H1 (cell line): ENCODE measurements at regions not wholly inside any gene's neighbourhood (a gene's known extent, or its start where the extent isn't known, plus 50 kb on each side); places are given as distances from the start of the nearest gene placed in this dataset.

Experiments used
- CTCF ChIA-PET: fragments of 300-600 bp; sonication (Branson Sonifier 250); formaldehyde crosslinking; loops from one replicate; lab custom pipeline; 2021; ENCODE audit not compliant: partially characterized antibody; lab: Charles Lee
- POLR2A ChIA-PET: fragments of 300-600 bp; sonication (Branson Sonifier 250); formaldehyde crosslinking; loops from one replicate; lab custom pipeline; 2021; ENCODE audit warnings: inconsistent platforms; ENCODE audit not compliant: partially characterized antibody; lab: Charles Lee
- DNase-seq, 2 experiments: peaks; one replicate each; pipeline versions ENCODE4 v3.0.0 to v3.0.0-alpha.2; 2010 to 2022; ENCODE audit warnings: low spot score in 2 of 2, low read depth in 1 of 2, mixed read lengths in 1 of 2
- FAIRE-seq: peaks from 2 replicates; lab custom pipeline; 2011; peaks lifted over from hg19 to GRCh38; lab: Jason Lieb, UNC
- H2AFZ ChIP-seq: 2 replicates; pipeline ENCODE4 v1.8.1; 2012; ENCODE audit warnings: low read length, inconsistent platforms
- H2AK5ac ChIP-seq: 2 replicates; pipeline ENCODE4 v1.6.1; 2013; ENCODE audit warnings: low read depth, low read length
- H2BK120ac ChIP-seq: replicated peaks from 2 replicates; pipeline ENCODE3; 2013; ENCODE audit warnings: low read depth, low read length, inconsistent platforms
- H2BK12ac ChIP-seq: 2 replicates; pipeline ENCODE4 v1.6.1; 2013; ENCODE audit warnings: low read depth, low read length
- H2BK15ac ChIP-seq: 2 replicates; pipeline ENCODE4 v1.6.1; 2013; ENCODE audit warnings: low read length
- H2BK20ac ChIP-seq: 2 replicates; pipeline ENCODE4 v1.6.1; 2013; ENCODE audit warnings: low read length
- H2BK5ac ChIP-seq: 2 replicates; pipeline ENCODE4 v1.6.1; 2013; ENCODE audit warnings: low read depth, low read length
- H3K14ac ChIP-seq: 2 replicates; pipeline ENCODE4 v1.6.1; 2013; ENCODE audit warnings: inconsistent platforms; ENCODE audit not compliant: insufficient read length
- H3K18ac ChIP-seq: 2 replicates; pipeline ENCODE4 v1.6.1; 2013; ENCODE audit warnings: low read length; ENCODE audit errors: extremely low read depth
- H3K23ac ChIP-seq: 2 replicates; pipeline ENCODE4 v1.6.1; 2013; ENCODE audit warnings: inconsistent platforms; ENCODE audit not compliant: insufficient read length
- H3K23me2 ChIP-seq: 2 replicates; pipeline ENCODE4 v1.6.1; 2013; ENCODE audit warnings: low read depth, low read length
- H3K27ac ChIP-seq: 2 replicates; pipeline ENCODE4 v1.6.1; 2011; ENCODE audit warnings: low read depth, low read length, inconsistent platforms
- H3K27me3 ChIP-seq, 4 experiments: replicated peaks in 1 of 4; 1 replicate in 1 of 4; 2 replicates in 3 of 4; pipeline versions ENCODE4 v1.6.1 to v1.8.1; 2011 to 2013; ENCODE audit warnings: low read length in 3 of 4, mild to moderate bottlenecking in 3 of 4, inconsistent platforms in 2 of 4, mixed read lengths in 2 of 4, moderate library complexity in 1 of 4; ENCODE audit not compliant: control insufficient read depth in 3 of 4, insufficient read depth in 3 of 4; ENCODE audit errors: extremely low read depth in 1 of 4
- H3K36me3 ChIP-seq, 4 experiments: 2 replicates each; pipeline versions ENCODE4 v1.6.1 to v1.8.1; 2011 to 2013; ENCODE audit warnings: mild to moderate bottlenecking in 4 of 4, low read length in 3 of 4, moderate library complexity in 2 of 4, control low read depth in 1 of 4, inconsistent platforms in 1 of 4; ENCODE audit not compliant: insufficient read depth in 4 of 4, control insufficient read depth in 2 of 4
- H3K4ac ChIP-seq: replicated peaks from 2 replicates; pipeline ENCODE3; 2013; ENCODE audit warnings: low read length, low read depth, mixed read lengths, inconsistent platforms; ENCODE audit not compliant: insufficient read length
- H3K4me1 ChIP-seq, 4 experiments: replicated peaks in 1 of 4; 1 replicate in 1 of 4; 2 replicates in 3 of 4; pipeline versions ENCODE4 v1.6.1 to v1.8.1; 2011 to 2013; ENCODE audit warnings: low read length in 3 of 4, inconsistent platforms in 2 of 4, mixed read lengths in 1 of 4; ENCODE audit not compliant: insufficient read depth in 4 of 4, control insufficient read depth in 3 of 4
- H3K4me2 ChIP-seq, 2 experiments: 2 replicates each; pipeline versions ENCODE4 v1.6.1 to v1.8.1; 2011 to 2013; ENCODE audit warnings: low read depth in 2 of 2, low read length in 2 of 2, control low read depth in 1 of 2, inconsistent platforms in 1 of 2, mild to moderate bottlenecking in 1 of 2; ENCODE audit not compliant: insufficient read depth in 1 of 2
- H3K4me3 ChIP-seq, 4 experiments: fragments of 200-600, 300-600 bp in 1 of 4; sonication (generic), shearing (Covaris generic), sonication (Bioruptor Twin) in 1 of 4; 2 replicates each; pipeline versions ENCODE4 v1.5.1 to v1.8.1; 2011 to 2016; ENCODE audit warnings: low read length in 4 of 4, low read depth in 3 of 4, control low read depth in 2 of 4, inconsistent platforms in 2 of 4, mild to moderate bottlenecking in 2 of 4, mixed read lengths in 1 of 4, moderate library complexity in 1 of 4; ENCODE audit not compliant: insufficient read depth in 2 of 4; ENCODE audit errors: extremely low read depth in 1 of 4
- H3K56ac ChIP-seq: replicated peaks from 2 replicates; pipeline ENCODE3; 2013; ENCODE audit warnings: low read depth, mild to moderate bottlenecking, mixed read lengths, low read length, inconsistent platforms; ENCODE audit not compliant: insufficient read length
- H3K79me1 ChIP-seq: 2 replicates; pipeline ENCODE4 v1.6.1; 2013; ENCODE audit warnings: low read depth, low read length, control low read depth
- H3K79me2 ChIP-seq, 2 experiments: 2 replicates each; pipeline versions ENCODE4 v1.6.1 to v1.8.1; 2012 to 2013; ENCODE audit warnings: low read length in 2 of 2, mild to moderate bottlenecking in 2 of 2, inconsistent platforms in 1 of 2; ENCODE audit not compliant: insufficient read depth in 2 of 2, control insufficient read depth in 1 of 2
- H3K9ac ChIP-seq, 4 experiments: replicated peaks in 1 of 4; 1 replicate in 1 of 4; 2 replicates in 3 of 4; pipeline versions ENCODE4 v1.6.1 to v1.8.1; 2011 to 2013; ENCODE audit warnings: low read depth in 3 of 4, low read length in 3 of 4, control low read depth in 2 of 4, mild to moderate bottlenecking in 2 of 4, moderate library complexity in 2 of 4, inconsistent platforms in 1 of 4; ENCODE audit errors: extremely low read depth in 1 of 4
- H3K9me3 ChIP-seq, 2 experiments: 2 replicates each; pipeline versions ENCODE4 v1.6.1 to v1.8.1; 2012 to 2013; ENCODE audit warnings: mild to moderate bottlenecking in 2 of 2, moderate library complexity in 2 of 2, control low read depth in 1 of 2, inconsistent platforms in 1 of 2, low read depth in 1 of 2, low read length in 1 of 2, mixed read lengths in 1 of 2; ENCODE audit not compliant: insufficient read depth in 2 of 2
- H4K20me1 ChIP-seq, 2 experiments: replicated peaks in 1 of 2; 2 replicates each; pipeline versions ENCODE3 to v1.8.1; 2011 to 2013; ENCODE audit warnings: inconsistent platforms in 2 of 2, low read length in 2 of 2, mild to moderate bottlenecking in 1 of 2; ENCODE audit not compliant: insufficient read depth in 2 of 2, control insufficient read depth in 1 of 2
- H4K5ac ChIP-seq: 2 replicates; pipeline ENCODE4 v1.6.1; 2013; ENCODE audit warnings: low read length, low read depth, mixed read lengths, inconsistent platforms; ENCODE audit not compliant: insufficient read length
- H4K8ac ChIP-seq: 2 replicates; pipeline ENCODE4 v1.8.0; 2013; ENCODE audit warnings: mild to moderate bottlenecking, moderate library complexity, low read length, inconsistent platforms; ENCODE audit not compliant: insufficient read depth; ENCODE audit errors: extremely low read depth
- H4K91ac ChIP-seq: replicated peaks from 2 replicates; pipeline ENCODE3; 2013; ENCODE audit warnings: low read length, mixed read lengths, inconsistent platforms; ENCODE audit not compliant: insufficient read length
- EP300 ChIP-seq, 2 experiments: IDR thresholded peaks; 1 replicate in 1 of 2; 2 replicates in 1 of 2; pipeline ENCODE4 v1.6.1; 2011 to 2012; ENCODE audit warnings: low read depth in 2 of 2, low read length in 2 of 2, mild to moderate bottlenecking in 2 of 2, borderline replicate concordance in 1 of 2, inconsistent platforms in 1 of 2, moderate library complexity in 1 of 2
- HDAC2 ChIP-seq, 2 experiments: fragments of 300-600 bp in 1 of 2; sonication (generic) in 1 of 2; IDR thresholded peaks; 2 replicates each; pipeline ENCODE4 v1.6.1; 2011 to 2012; ENCODE audit warnings: low read depth in 2 of 2, low read length in 2 of 2, mild to moderate bottlenecking in 2 of 2, moderate library complexity in 2 of 2, borderline replicate concordance in 1 of 2, inconsistent platforms in 1 of 2
- KDM4A ChIP-seq: IDR thresholded peaks from one replicate; pipeline ENCODE4 v1.7.1; 2012; ENCODE audit warnings: low read depth, mild to moderate bottlenecking, moderate library complexity, low read length, inconsistent platforms; ENCODE audit not compliant: severe bottlenecking
- MAX ChIP-seq: IDR thresholded peaks from 2 replicates; pipeline ENCODE4 v1.6.1; 2012; ENCODE audit warnings: inconsistent platforms
- POLR2A ChIP-seq, 2 experiments: IDR thresholded peaks; 1 replicate in 1 of 2; 2 replicates in 1 of 2; pipeline ENCODE4 v1.6.1; 2011; ENCODE audit warnings: low read depth in 2 of 2, low read length in 2 of 2, mild to moderate bottlenecking in 2 of 2; ENCODE audit errors: control extremely low read depth in 1 of 2
- RBBP5 ChIP-seq: IDR thresholded peaks from 2 replicates; pipeline ENCODE4 v1.7.1; 2012; ENCODE audit warnings: low read depth, mild to moderate bottlenecking, inconsistent platforms, low read length, moderate library complexity, borderline replicate concordance
- RNF2 ChIP-seq: fragments of 200-900, 300-1000 bp; sonication (generic); IDR thresholded peaks from 2 replicates; pipeline ENCODE4 v1.7.1; 2016; ENCODE audit warnings: borderline replicate concordance, low read depth, mild to moderate bottlenecking, antibody characterized with exemption, low read length; ENCODE audit not compliant: poor library complexity, severe bottlenecking; ENCODE audit errors: missing control alignments
- SIN3A ChIP-seq, 2 experiments: IDR thresholded peaks in 1 of 2; conservative IDR thresholded peaks in 1 of 2; 2 replicates each; pipeline ENCODE4 v1.6.1; 2011 to 2012; ENCODE audit warnings: low read length in 2 of 2, improper control_type of control experiment in 1 of 2, low read depth in 1 of 2, mild to moderate bottlenecking in 1 of 2
- SIX5 ChIP-seq: IDR thresholded peaks from 2 replicates; pipeline ENCODE4 v1.6.1; 2011; ENCODE audit warnings: mild to moderate bottlenecking, low read depth, low read length
- SRF ChIP-seq: IDR thresholded peaks from 2 replicates; pipeline ENCODE4 v1.6.1; 2011; ENCODE audit warnings: mild to moderate bottlenecking, low read depth, low read length, moderate library complexity
- SUZ12 ChIP-seq: fragments of 200-600 bp; sonication (generic); IDR thresholded peaks from 2 replicates; pipeline ENCODE4 v1.6.1; 2012; ENCODE audit warnings: mild to moderate bottlenecking, inconsistent platforms, low read length, moderate library complexity, mixed read lengths
- ZNF274 ChIP-seq: IDR thresholded peaks from 2 replicates; pipeline ENCODE4 v1.7.0; 2012; ENCODE audit warnings: low read length, borderline replicate concordance; ENCODE audit errors: extremely low read depth
- WGBS, 2 experiments: shearing (Covaris generic) in 1 of 2; methylation state at CpG; one replicate each; pipeline versions ENCODE4 v1.1.6 to v1.1.7; 2013 to 2015; ENCODE audit warnings: low lambda C conversion rate in 2 of 2, mixed read lengths in 2 of 2, inconsistent platforms in 1 of 2, low coverage in 1 of 2, missing lambda C conversion rate in 1 of 2; ENCODE audit not compliant: insufficient replicate concordance in 2 of 2, insufficient coverage in 1 of 2, insufficient read length in 1 of 2; ENCODE audit errors: extremely low coverage in 1 of 2, missing lambda C conversion rate in 1 of 2; 5-methylcytosine and 5-hydroxymethylcytosine counted together

GRCh38 chr6:9161731-9162130, 726.4 kb upstream of the SLC35B3 start (continued):
- TF ChIP-seq KDM4A: no peak

GRCh38 chr6:9159051-9159450, 723.7 kb upstream of the SLC35B3 start:
- H3K4me3 ChIP-seq: no peak overlapping the region
- H3K4me2 ChIP-seq: no peak overlapping the region
- 91% methylated on average over 3 of the region's 3 CpGs; no CpG with 5 or more reads in 1 of the 2 experiments for WGBS, 2 experiments
- no peak for TF ChIP-seq SIX5
- TF ChIP-seq EP300 (IDR thresholded peaks at IDR 0.05; ENCODE audit: borderline replicate concordance in 1 of 2, low read depth in 2 of 2, low read length in 2 of 2): no peak
- no peak for TF ChIP-seq POLR2A (IDR thresholded peaks at IDR 0.05; ENCODE audit: control extremely low read depth in 1 of 2, low read depth in 2 of 2, low read length in 2 of 2)
- no peak for TF ChIP-seq SIN3A (conservative IDR thresholded peaks at IDR 0.05 in 1 of 2, IDR thresholded peaks at IDR 0.05 in 1 of 2; ENCODE audit: low read depth in 1 of 2, low read length in 2 of 2)
- no peak for TF ChIP-seq SRF
- TF ChIP-seq SUZ12: no peak
- no peak for TF ChIP-seq RBBP5
- no peak for TF ChIP-seq MAX
- no peak for TF ChIP-seq ZNF274
- no peak for TF ChIP-seq HDAC2 (IDR thresholded peaks at IDR 0.05; ENCODE audit: borderline replicate concordance in 1 of 2, low read depth in 2 of 2, low read length in 2 of 2)
- no peak for TF ChIP-seq RNF2

More at GRCh38 chr6:9159051-9159450, 723.7 kb upstream of the SLC35B3 start:
- H2AK5ac ChIP-seq: no peak overlapping the region
- H3K4me1 ChIP-seq: no peaks in the 10 kb centered on the region
- no peak overlapping the region for H3K4ac ChIP-seq
- no peaks in the 10 kb centered on the region for H3K27me3 ChIP-seq
- no peak overlapping the region for H3K23ac ChIP-seq
- no peak overlapping the region for H3K56ac ChIP-seq
- H3K79me1 ChIP-seq: no peaks in the 10 kb centered on the region
- no peak for DNase-seq
- H2BK15ac ChIP-seq: no peak overlapping the region
- H2BK20ac ChIP-seq: no peak overlapping the region
- H2BK12ac ChIP-seq: no peak overlapping the region
- no peak for FAIRE-seq
- H3K9me3 ChIP-seq: no peaks in the 10 kb centered on the region
- CTCF ChIA-PET: no interaction called here
- no peak overlapping the region for H4K91ac ChIP-seq
- POLR2A ChIA-PET: no interaction called here
- no peaks in the 10 kb centered on the region for H3K79me2 ChIP-seq
- no peak overlapping the region for H2AFZ ChIP-seq
- no peak overlapping the region for H3K18ac ChIP-seq
- no peak overlapping the region for H3K9ac ChIP-seq
- no peaks in the 10 kb centered on the region for H3K23me2 ChIP-seq
- no peaks in the 10 kb centered on the region for H3K36me3 ChIP-seq
- H3K27ac ChIP-seq: no peak overlapping the region
- H4K20me1 ChIP-seq: no peaks in the 10 kb centered on the region
- no peak overlapping the region for H2BK5ac ChIP-seq
- H4K5ac ChIP-seq: no peak overlapping the region
- no peak overlapping the region for H3K14ac ChIP-seq
- no peak overlapping the region for H2BK120ac ChIP-seq
- H4K8ac ChIP-seq: no peak overlapping the region
